PC-9 (cell line): ENCODE measurements at regions not wholly inside any gene's neighbourhood (a gene's known extent, or its start where the extent isn't known, plus 50 kb on each side); places are given as distances from the start of the nearest gene placed in this dataset.

Experiments used
- EZH2 ChIP-seq: fragments of 200-600 bp; sonication (generic); IDR thresholded peaks from 2 replicates; pipeline ENCODE4 v1.8.0; 2017; ENCODE audit warnings: antibody characterized with exemption, low read depth
- TF ChIP-seq, protein P1 (sequence below): fragments of 200-600 bp; sonication (generic); conservative IDR thresholded peaks from 2 replicates; pipeline ENCODE4 v1.6.1; 2017; ENCODE audit warnings: mixed run types, antibody characterized with exemption, mild to moderate bottlenecking, moderate library complexity

DNA sequence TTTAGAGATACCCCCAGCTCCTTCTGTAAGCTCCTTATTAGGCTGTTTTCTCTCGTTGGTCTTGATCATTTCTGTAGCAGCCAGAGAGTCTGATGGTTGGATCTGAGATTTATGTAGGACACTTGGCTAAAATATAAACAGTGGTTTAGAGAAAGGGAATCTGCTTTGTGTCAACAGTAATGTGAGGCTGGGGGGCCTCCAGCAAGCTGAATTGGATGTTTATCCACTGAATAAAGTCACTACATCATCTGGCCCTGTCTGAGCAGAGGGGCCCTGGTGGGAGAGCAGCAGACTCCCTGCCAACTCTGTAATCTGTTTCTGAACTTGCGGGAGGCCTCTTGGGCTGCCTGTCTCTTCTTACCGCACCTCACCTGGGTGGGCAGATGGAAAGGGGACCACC lies 328.5 kb upstream of the PLET1 start:
- TF ChIP-seq, protein P1, sequence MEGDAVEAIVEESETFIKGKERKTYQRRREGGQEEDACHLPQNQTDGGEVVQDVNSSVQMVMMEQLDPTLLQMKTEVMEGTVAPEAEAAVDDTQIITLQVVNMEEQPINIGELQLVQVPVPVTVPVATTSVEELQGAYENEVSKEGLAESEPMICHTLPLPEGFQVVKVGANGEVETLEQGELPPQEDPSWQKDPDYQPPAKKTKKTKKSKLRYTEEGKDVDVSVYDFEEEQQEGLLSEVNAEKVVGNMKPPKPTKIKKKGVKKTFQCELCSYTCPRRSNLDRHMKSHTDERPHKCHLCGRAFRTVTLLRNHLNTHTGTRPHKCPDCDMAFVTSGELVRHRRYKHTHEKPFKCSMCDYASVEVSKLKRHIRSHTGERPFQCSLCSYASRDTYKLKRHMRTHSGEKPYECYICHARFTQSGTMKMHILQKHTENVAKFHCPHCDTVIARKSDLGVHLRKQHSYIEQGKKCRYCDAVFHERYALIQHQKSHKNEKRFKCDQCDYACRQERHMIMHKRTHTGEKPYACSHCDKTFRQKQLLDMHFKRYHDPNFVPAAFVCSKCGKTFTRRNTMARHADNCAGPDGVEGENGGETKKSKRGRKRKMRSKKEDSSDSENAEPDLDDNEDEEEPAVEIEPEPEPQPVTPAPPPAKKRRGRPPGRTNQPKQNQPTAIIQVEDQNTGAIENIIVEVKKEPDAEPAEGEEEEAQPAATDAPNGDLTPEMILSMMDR = no peak
- TF ChIP-seq EZH2 = no peak
